HEK293 (cell line): ENCODE measurements at regions not wholly inside any gene's neighbourhood (a gene's known extent, or its start where the extent isn't known, plus 50 kb on each side); places are given as distances from the start of the nearest gene placed in this dataset.

Experiments
- BCL6B ChIP-seq: fragments of 450-650 bp; formaldehyde crosslinking; IDR thresholded peaks from 2 replicates; pipeline ENCODE4 v1.5.1; 2017; ENCODE audit warnings: missing biosample characterization, missing genetic modification characterization
- FEZF1 ChIP-seq: fragments of 450-650 bp; formaldehyde crosslinking; IDR thresholded peaks from 2 replicates; pipeline ENCODE4 v1.5.1; 2016; ENCODE audit warnings: missing biosample characterization, missing genetic modification characterization
- GLIS2 ChIP-seq: fragments of 450-650 bp; formaldehyde crosslinking; IDR thresholded peaks from 2 replicates; pipeline ENCODE4 v1.5.1; 2016; ENCODE audit warnings: missing biosample characterization, missing genetic modification characterization
- HIC1 ChIP-seq: fragments of 450-650 bp; formaldehyde crosslinking; IDR thresholded peaks from 2 replicates; pipeline ENCODE4 v1.5.1; 2016; ENCODE audit warnings: missing biosample characterization, missing genetic modification characterization
- HOXC10 ChIP-seq: sonication (generic); formaldehyde crosslinking; IDR thresholded peaks from 2 replicates; pipeline ENCODE4 v1.8.1; 2023; ENCODE audit warnings: mild to moderate bottlenecking, missing genetic modification reagents
- INSM2 ChIP-seq: fragments of 450-650 bp; formaldehyde crosslinking; IDR thresholded peaks from 2 replicates; pipeline ENCODE4 v1.5.1; 2016; ENCODE audit warnings: missing biosample characterization, missing genetic modification characterization
- KLF1 ChIP-seq: fragments of 450-650 bp; formaldehyde crosslinking; IDR thresholded peaks from 2 replicates; pipeline ENCODE4 v1.5.1; 2016; ENCODE audit warnings: missing biosample characterization, missing genetic modification characterization
- KLF16 ChIP-seq: fragments of 450-650 bp; formaldehyde crosslinking; IDR thresholded peaks from 2 replicates; pipeline ENCODE4 v1.5.1; 2017; ENCODE audit warnings: missing biosample characterization, missing genetic modification characterization
- OVOL3 ChIP-seq: fragments of 450-650 bp; formaldehyde crosslinking; IDR thresholded peaks from 2 replicates; pipeline ENCODE4 v1.5.1; 2016; ENCODE audit warnings: missing biosample characterization, missing genetic modification characterization
- REPIN1 ChIP-seq: fragments of 450-650 bp; formaldehyde crosslinking; IDR thresholded peaks from 2 replicates; pipeline ENCODE4 v1.5.1; 2017; ENCODE audit warnings: missing biosample characterization, missing genetic modification characterization, low read depth
- SP3 ChIP-seq: fragments of 450-650 bp; formaldehyde crosslinking; IDR thresholded peaks from 2 replicates; pipeline ENCODE4 v1.5.1; 2016; ENCODE audit warnings: missing biosample characterization, missing genetic modification characterization
- TCF7L2 ChIP-seq: IDR thresholded peaks from 2 replicates; pipeline ENCODE4 v1.6.1; 2011; ENCODE audit warnings: low read depth, mild to moderate bottlenecking, inconsistent platforms, low read length, moderate library complexity, borderline replicate concordance
- TRIM28 ChIP-seq: IDR thresholded peaks from 2 replicates; pipeline ENCODE4 v1.6.1; 2011; ENCODE audit warnings: low read length, control low read depth, borderline replicate concordance
- ZNF112 ChIP-seq: fragments of 450-650 bp; formaldehyde crosslinking; IDR thresholded peaks from 2 replicates; pipeline ENCODE4 v1.5.0; 2017; ENCODE audit warnings: missing biosample characterization, missing genetic modification characterization
- ZNF132 ChIP-seq: fragments of 450-650 bp; formaldehyde crosslinking; IDR thresholded peaks from 2 replicates; pipeline ENCODE4 v1.5.1; 2017; ENCODE audit warnings: missing biosample characterization, missing genetic modification characterization, borderline replicate concordance
- ZNF175 ChIP-seq: fragments of 450-650 bp; formaldehyde crosslinking; IDR thresholded peaks from 2 replicates; pipeline ENCODE4 v1.5.1; 2016; ENCODE audit warnings: missing biosample characterization, missing genetic modification characterization
- ZNF18 ChIP-seq: fragments of 450-650 bp; formaldehyde crosslinking; IDR thresholded peaks from 2 replicates; pipeline ENCODE4 v1.5.1; 2016; ENCODE audit warnings: missing biosample characterization, missing genetic modification characterization
- ZNF202 ChIP-seq: fragments of 450-650 bp; formaldehyde crosslinking; IDR thresholded peaks from 2 replicates; pipeline ENCODE4 v1.5.1; 2016; ENCODE audit warnings: missing biosample characterization, missing genetic modification characterization, borderline replicate concordance
- ZNF214 ChIP-seq: fragments of 450-650 bp; formaldehyde crosslinking; IDR thresholded peaks from 2 replicates; pipeline ENCODE4 v1.5.1; 2017; ENCODE audit warnings: missing biosample characterization, mild to moderate bottlenecking, missing genetic modification characterization, borderline replicate concordance
- ZNF311 ChIP-seq: fragments of 450-650 bp; formaldehyde crosslinking; IDR thresholded peaks from 2 replicates; pipeline ENCODE4 v1.5.1; 2017; ENCODE audit warnings: missing biosample characterization, missing genetic modification characterization, borderline replicate concordance
- ZNF324 ChIP-seq: fragments of 450-650 bp; formaldehyde crosslinking; IDR thresholded peaks from 2 replicates; pipeline ENCODE4 v1.5.1; 2016; ENCODE audit warnings: missing biosample characterization, missing genetic modification characterization
- ZNF394 ChIP-seq: fragments of 450-650 bp; formaldehyde crosslinking; IDR thresholded peaks from 2 replicates; pipeline ENCODE4 v1.5.1; 2016; ENCODE audit warnings: missing biosample characterization, missing genetic modification characterization, mild to moderate bottlenecking, moderate library complexity, borderline replicate concordance
- ZNF530 ChIP-seq: fragments of 450-650 bp; formaldehyde crosslinking; IDR thresholded peaks from 2 replicates; pipeline ENCODE4 v1.5.1; 2016; ENCODE audit warnings: low read depth, missing biosample characterization, missing genetic modification characterization
- ZNF558 ChIP-seq: fragments of 450-650 bp; formaldehyde crosslinking; IDR thresholded peaks from 2 replicates; pipeline ENCODE4 v1.5.1; 2016; ENCODE audit warnings: missing biosample characterization, missing genetic modification characterization
- ZNF596 ChIP-seq: fragments of 450-650 bp; IDR thresholded peaks from 2 replicates; pipeline ENCODE4 v1.5.0; 2018; ENCODE audit warnings: missing biosample characterization, mild to moderate bottlenecking, missing genetic modification characterization, moderate library complexity
- ZNF621 ChIP-seq: fragments of 450-650 bp; formaldehyde crosslinking; IDR thresholded peaks from 2 replicates; pipeline ENCODE4 v1.5.1; 2017; ENCODE audit warnings: missing biosample characterization, missing genetic modification characterization
- ZNF639 ChIP-seq: fragments of 450-650 bp; formaldehyde crosslinking; IDR thresholded peaks from 2 replicates; pipeline ENCODE4 v1.5.1; 2016; ENCODE audit warnings: missing biosample characterization, missing genetic modification characterization
- ZNF677 ChIP-seq: fragments of 450-650 bp; IDR thresholded peaks from 2 replicates; pipeline ENCODE4 v1.5.0; 2018; ENCODE audit warnings: missing biosample characterization, mild to moderate bottlenecking, missing genetic modification characterization, moderate library complexity
- ZNF704 ChIP-seq: fragments of 450-650 bp; formaldehyde crosslinking; IDR thresholded peaks from 2 replicates; pipeline ENCODE4 v1.5.1; 2016; ENCODE audit warnings: missing biosample characterization, missing genetic modification characterization
- ZNF785 ChIP-seq: fragments of 450-650 bp; formaldehyde crosslinking; IDR thresholded peaks from 2 replicates; pipeline ENCODE4 v1.5.1; 2016; ENCODE audit warnings: missing biosample characterization, missing genetic modification characterization
- ZNF830 ChIP-seq: fragments of 450-650 bp; IDR thresholded peaks from 2 replicates; pipeline ENCODE4 v1.5.0; 2018; ENCODE audit warnings: missing biosample characterization, missing genetic modification characterization, low read depth, mild to moderate bottlenecking, moderate library complexity
- ZSCAN23 ChIP-seq: fragments of 450-650 bp; formaldehyde crosslinking; IDR thresholded peaks from 2 replicates; pipeline ENCODE4 v1.5.1; 2016; ENCODE audit warnings: missing biosample characterization, missing genetic modification characterization

- TF ChIP-seq ZNF704 (no peak), INSM2 (tag by site-specific recombination) (0 out of 2 replicates have a peak, but pooled peaks have one; percentile 39), ZNF830 (tag by site-specific recombination) (no peak), HOXC10 (CRISPR knock-in tag) (no peak), ZNF785 (tag by site-specific recombination) (no peak), ZNF558 (tag by site-specific recombination) (no peak), ZNF311 (tag by site-specific recombination) (no peak), ZNF18 (tag by site-specific recombination) (no peak), ZNF202 (no peak), HIC1 (tag by site-specific recombination) (no peak), ZNF639 (no peak), TRIM28 (peak; percentile 47), KLF16 (tag by site-specific recombination) (0 out of 2 replicates have a peak, but pooled peaks have one; percentile 38), ZNF324 (no peak; the same call in 1 of the 2 replicates), REPIN1 (tag by site-specific recombination) (no peak), ZSCAN23 (no peak), ZNF530 (tag by site-specific recombination) (no peak), ZNF596 (tag by site-specific recombination) (no peak), OVOL3 (no peak), ZNF112 (tag by site-specific recombination) (no peak), SP3 (no peak), BCL6B (tag by site-specific recombination) (0 out of 2 replicates have a peak, but pooled peaks have one; percentile 9), ZNF394 (tag by site-specific recombination) (no peak), ZNF175 (tag by site-specific recombination) (no peak), ZNF214 (tag by site-specific recombination) (no peak), ZNF132 (no peak), TCF7L2 (no peak), ZNF621 (tag by site-specific recombination) (no peak), KLF1 (tag by site-specific recombination) (0 out of 2 replicates have a peak, but pooled peaks have one; percentile 27), GLIS2 (peak; percentile 53), FEZF1 (tag by site-specific recombination) (no peak; the same call in 1 of the 2 replicates), ZNF677 (tag by site-specific recombination) (no peak)
These were observed 94.9 kb downstream of the CEBPB start (continued) for GRCh38 chr20:50285376-50286173.
